PFSK-1 (cell line): ENCODE measurements at regions not wholly inside any gene's neighbourhood (a gene's known extent, or its start where the extent isn't known, plus 50 kb on each side); places are given as distances from the start of the nearest gene placed in this dataset.

Experiments used
- FOXP2 ChIP-seq: optimal IDR thresholded peaks from 2 replicates; pipeline ENCODE3; 2011; ENCODE audit warnings: borderline replicate concordance, control low read depth, inconsistent platforms; ENCODE audit not compliant: insufficient read depth; ENCODE audit errors: extremely low read length, extremely low read depth
- POLR2AphosphoS5 ChIP-seq: IDR thresholded peaks from 2 replicates; pipeline ENCODE4 v1.6.1; 2012; ENCODE audit warnings: low read depth, mild to moderate bottlenecking, control low read depth, low read length, moderate library complexity
- REST ChIP-seq, 2 experiments: IDR thresholded peaks; 2 replicates each; pipeline versions ENCODE4 v1.6.1 to v1.8.0; 2011 to 2012; ENCODE audit warnings: low read depth in 2 of 2, low read length in 2 of 2, control low read depth in 1 of 2, inconsistent platforms in 1 of 2, mild to moderate bottlenecking in 1 of 2, moderate library complexity in 1 of 2; ENCODE audit not compliant: insufficient read depth in 1 of 2
- SIN3A ChIP-seq: IDR thresholded peaks from 2 replicates; pipeline ENCODE4 v1.6.1; 2012; ENCODE audit warnings: mild to moderate bottlenecking, low read length, moderate library complexity, borderline replicate concordance; ENCODE audit not compliant: insufficient read depth
- TAF1 ChIP-seq: IDR thresholded peaks from 2 replicates; pipeline ENCODE4 v1.6.1; 2012; ENCODE audit warnings: low read length, control low read depth, borderline replicate concordance; ENCODE audit not compliant: insufficient read depth

- TF ChIP-seq REST (IDR thresholded peaks at IDR 0.05; ENCODE audit: insufficient read depth in 1 of 2, low read depth in 2 of 2, low read length in 2 of 2) (no peak), TAF1 (no peak), FOXP2 (no peak), SIN3A (no peak), POLR2AphosphoS5 (no peak)
Observed at GRCh38 chr5:53416144-53416738, 64.2 kb upstream of the FST start.

GRCh38 chr5:53418409-53418808, 62.0 kb upstream of the FST start:
- TF ChIP-seq POLR2AphosphoS5 (no peak), TAF1 (no peak), REST (IDR thresholded peaks at IDR 0.05; ENCODE audit: insufficient read depth in 1 of 2, low read depth in 2 of 2, low read length in 2 of 2) (no peak), SIN3A (no peak), FOXP2 (no peak)

GRCh38 chr5:53418826-53419658, 61.4 kb upstream of the FST start:
- TF ChIP-seq POLR2AphosphoS5 (no peak), REST (IDR thresholded peaks at IDR 0.05; ENCODE audit: insufficient read depth in 1 of 2, low read depth in 2 of 2, low read length in 2 of 2) (no peak), SIN3A (no peak), TAF1 (no peak), FOXP2 (no peak)

GRCh38 chr5:53422539-53422938, 57.9 kb upstream of the FST start:
- no peak for TF ChIP-seq FOXP2
- no peak for TF ChIP-seq TAF1
- TF ChIP-seq SIN3A: no peak
- no peak for TF ChIP-seq REST (IDR thresholded peaks at IDR 0.05; ENCODE audit: insufficient read depth in 1 of 2, low read depth in 2 of 2, low read length in 2 of 2)
- TF ChIP-seq POLR2AphosphoS5: no peak
